OCI-LY1 (cell line): ENCODE measurements at regions not wholly inside any gene's neighbourhood (a gene's known extent, or its start where the extent isn't known, plus 50 kb on each side); places are given as distances from the start of the nearest gene placed in this dataset.

Source experiments
- H2AFZ ChIP-seq: fragments of 200-600 bp; sonication (generic), shearing (Covaris generic); 2 replicates; pipeline ENCODE4 v1.6.0; 2014; ENCODE audit warnings: antibody characterized with exemption, mild to moderate bottlenecking, low read length
- H3F3A ChIP-seq: fragments of 200-600 bp; sonication (generic), shearing (Covaris generic); 2 replicates; pipeline ENCODE4 v1.6.0; 2014; ENCODE audit warnings: mild to moderate bottlenecking, antibody characterized with exemption, low read length, moderate library complexity; ENCODE audit not compliant: insufficient read depth
- H3K27ac ChIP-seq: fragments of 200-600 bp; sonication (generic); 2 replicates; pipeline ENCODE4 v1.5.1; 2014; ENCODE audit warnings: low read length, mixed run types, mild to moderate bottlenecking, low read depth; ENCODE audit not compliant: poor library complexity, severe bottlenecking
- H3K27me3 ChIP-seq: fragments of 200-600 bp; sonication (generic); 2 replicates; pipeline ENCODE4 v1.6.0; 2014; ENCODE audit warnings: antibody characterized with exemption, mild to moderate bottlenecking, low read length, moderate library complexity; ENCODE audit not compliant: insufficient read depth
- H3K36me3 ChIP-seq: fragments of 200-600 bp; sonication (generic); 2 replicates; pipeline ENCODE4 v1.6.1; 2014; ENCODE audit warnings: mild to moderate bottlenecking, antibody characterized with exemption, low read length, moderate library complexity, mixed read lengths; ENCODE audit not compliant: insufficient read depth
- H3K4me1 ChIP-seq: fragments of 200-600 bp; sonication (generic); 2 replicates; pipeline ENCODE4 v1.5.1; 2014; ENCODE audit warnings: mild to moderate bottlenecking, low read length, moderate library complexity; ENCODE audit not compliant: insufficient read depth, severe bottlenecking
- H3K4me2 ChIP-seq: fragments of 200-600 bp; sonication (generic), shearing (Covaris generic); 2 replicates; pipeline ENCODE4 v1.6.1; 2014; ENCODE audit warnings: low read length
- H3K4me3 ChIP-seq: fragments of 200-600 bp; sonication (generic); 2 replicates; pipeline ENCODE4 v1.5.1; 2014; ENCODE audit warnings: low read length, low read depth, mild to moderate bottlenecking, mixed read lengths; ENCODE audit not compliant: poor library complexity, severe bottlenecking
- H3K79me2 ChIP-seq: fragments of 200-600 bp; shearing (Covaris generic); 2 replicates; pipeline ENCODE4 v1.6.1; 2016; ENCODE audit warnings: mixed run types, low read length, mixed read lengths; ENCODE audit not compliant: insufficient read depth
- H3K9ac ChIP-seq: fragments of 200-600 bp; sonication (generic), shearing (Covaris generic); 2 replicates; pipeline ENCODE4 v1.6.1; 2014; ENCODE audit warnings: mild to moderate bottlenecking, low read length, mixed read lengths
- H3K9me2 ChIP-seq: fragments of 200-600 bp; sonication (generic), shearing (Covaris generic); 2 replicates; pipeline ENCODE4 v1.6.1; 2014; ENCODE audit warnings: low read depth, mild to moderate bottlenecking, low read length, mixed read lengths
- H3K9me3 ChIP-seq: fragments of 200-600 bp; shearing (Covaris generic); 2 replicates; pipeline ENCODE4 v1.6.1; 2014; ENCODE audit warnings: low read length, mixed read lengths
- H4K20me1 ChIP-seq: fragments of 200-600 bp; sonication (generic), shearing (Covaris generic); 2 replicates; pipeline ENCODE4 v1.6.0; 2016; ENCODE audit warnings: mild to moderate bottlenecking, low read length; ENCODE audit not compliant: insufficient read depth
- CTCF ChIP-seq: fragments of 200-600 bp; sonication (generic), shearing (Covaris generic); IDR thresholded peaks from 2 replicates; pipeline ENCODE4 v1.5.1; 2017; ENCODE audit warnings: mild to moderate bottlenecking, antibody characterized with exemption, low read length, moderate library complexity, mixed read lengths
- EZH2 ChIP-seq: fragments of 200-600 bp; sonication (generic), shearing (Covaris generic); IDR thresholded peaks from 2 replicates; pipeline ENCODE4 v1.8.0; 2017; ENCODE audit warnings: borderline replicate concordance, mixed run types, mild to moderate bottlenecking, antibody characterized with exemption, low read length, moderate library complexity, mixed read lengths

GRCh38 chr3:147688868-147689267 is 279.7 kb downstream of the ZIC1 start:
- Histone ChIP-seq H3K4me2 (no peak overlapping the region), H4K20me1 (no peaks in the 10 kb centered on the region), H3K4me3 (no peak overlapping the region), H2AFZ (no peak overlapping the region), H3K9ac (no peak overlapping the region), H3K79me2 (no peaks in the 10 kb centered on the region), H3K9me3 (no peaks in the 10 kb centered on the region), H3K27me3 (no peaks in the 10 kb centered on the region), H3K27ac (no peak overlapping the region), H3F3A (no peaks in the 10 kb centered on the region), H3K4me1 (no peaks in the 10 kb centered on the region), H3K9me2 (no peaks in the 10 kb centered on the region), H3K36me3 (no peaks in the 10 kb centered on the region)
- TF ChIP-seq CTCF (no peak), EZH2 (no peak)

GRCh38 chr3:147699175-147699838 is 290.1 kb downstream of the ZIC1 start:
- no peak overlapping the region for H3K27ac ChIP-seq
- TF ChIP-seq EZH2 (no peak), CTCF (no peak)
- no peak overlapping the region for H3K9ac ChIP-seq
- H3K27me3 ChIP-seq: no peaks in the 10 kb centered on the region
- H3K36me3 ChIP-seq: no peaks in the 10 kb centered on the region
- no peaks in the 10 kb centered on the region for H3F3A ChIP-seq
- H4K20me1 ChIP-seq: no peaks in the 10 kb centered on the region
- H2AFZ ChIP-seq: no peak overlapping the region
- H3K9me2 ChIP-seq: no peaks in the 10 kb centered on the region
- no peaks in the 10 kb centered on the region for H3K9me3 ChIP-seq
- no peaks in the 10 kb centered on the region for H3K79me2 ChIP-seq
- H3K4me2 ChIP-seq: no peak overlapping the region
- no peak overlapping the region for H3K4me3 ChIP-seq
- no peaks in the 10 kb centered on the region for H3K4me1 ChIP-seq

- Histone ChIP-seq H2AFZ (no peak overlapping the region), H3K9me3 (no peaks in the 10 kb centered on the region), H3K4me2 (no peak overlapping the region), H3K27me3 (no peaks in the 10 kb centered on the region), H4K20me1 (no peaks in the 10 kb centered on the region), H3K27ac (no peak overlapping the region), H3K36me3 (no peaks in the 10 kb centered on the region), H3K9ac (no peak overlapping the region), H3K4me1 (no peaks in the 10 kb centered on the region), H3K9me2 (no peaks in the 10 kb centered on the region), H3K4me3 (no peak overlapping the region), H3K79me2 (no peaks in the 10 kb centered on the region), H3F3A (no peaks in the 10 kb centered on the region)
- TF ChIP-seq CTCF (no peak), EZH2 (no peak)
Observed at GRCh38 chr3:147701195-147701594, 292.0 kb downstream of the ZIC1 start.
